Duodenal mucosa (tissue), 2 donors: ENCODE measurements at regions not wholly inside any gene's neighbourhood (a gene's known extent, or its start where the extent isn't known, plus 50 kb on each side); places are given as distances from the start of the nearest gene placed in this dataset.
"Not testable (repeated sequence)": the region's sequence is repeated elsewhere in the genome, so short reads cannot be mapped to it uniquely, and the experiment has no call there.

Source experiments
- H3K27ac ChIP-seq: one replicate; pipeline ENCODE4 v1.7.0; 2013; ENCODE audit warnings: low read depth, low read length
- H3K27me3 ChIP-seq, 2 donors: one replicate each; pipeline ENCODE4 v1.7.0; 2013; ENCODE audit warnings: low read length in 2 of 2, control low read depth in 1 of 2; ENCODE audit not compliant: insufficient read depth in 2 of 2, control insufficient read depth in 1 of 2
- H3K36me3 ChIP-seq, 2 donors: one replicate each; pipeline ENCODE4 v1.7.0; 2013; ENCODE audit warnings: low read length in 2 of 2, control low read depth in 1 of 2; ENCODE audit not compliant: insufficient read depth in 2 of 2, control insufficient read depth in 1 of 2
- H3K4me1 ChIP-seq, 2 donors: one replicate each; pipeline ENCODE4 v1.7.0; 2013; ENCODE audit warnings: low read length in 2 of 2, control low read depth in 1 of 2; ENCODE audit not compliant: insufficient read depth in 2 of 2, control insufficient read depth in 1 of 2
- H3K4me3 ChIP-seq, 2 donors: one replicate each; pipeline ENCODE4 v1.7.0; 2013; ENCODE audit warnings: low read length in 2 of 2, low read depth in 1 of 2
- H3K9ac ChIP-seq, 2 donors: one replicate each; pipeline ENCODE4 v1.7.0; 2013; ENCODE audit warnings: low read length in 2 of 2, low read depth in 1 of 2
- H3K9me3 ChIP-seq, 2 donors: one replicate each; pipeline ENCODE4 v1.7.0; 2013; ENCODE audit warnings: low read length in 2 of 2, control low read depth in 1 of 2; ENCODE audit not compliant: control insufficient read depth in 1 of 2

- H3K4me1 ChIP-seq, H3K36me3 ChIP-seq, H3K27me3 ChIP-seq, H3K9me3 ChIP-seq, H3K27ac ChIP-seq, H3K9ac ChIP-seq, H3K4me3 ChIP-seq: not testable (repeated sequence)
These were observed 111.2 kb upstream of the OR4F16 start for GRCh38 chr1:797649-798048.

- H3K36me3 ChIP-seq, H3K27ac ChIP-seq, H3K4me3 ChIP-seq, H3K4me1 ChIP-seq, H3K9ac ChIP-seq, H3K9me3 ChIP-seq, H3K27me3 ChIP-seq: not testable (repeated sequence)
These were observed 113.9 kb upstream of the OR4F16 start for GRCh38 chr1:800397-800796.

GRCh38 chr1:804378-805115, 118.1 kb upstream of the OR4F16 start:
- H3K4me3 ChIP-seq, H3K27ac ChIP-seq, H3K4me1 ChIP-seq, H3K27me3 ChIP-seq, H3K36me3 ChIP-seq, H3K9ac ChIP-seq, H3K9me3 ChIP-seq: not testable (repeated sequence)

GRCh38 chr1:805310-805709, 118.4 kb upstream of the SAMD11 start:
- not testable (repeated sequence) for H3K4me3 ChIP-seq, H3K27ac ChIP-seq, H3K9me3 ChIP-seq, H3K36me3 ChIP-seq, H3K4me1 ChIP-seq, H3K9ac ChIP-seq, H3K27me3 ChIP-seq

- H3K27me3 ChIP-seq, H3K27ac ChIP-seq, H3K4me1 ChIP-seq: not testable (repeated sequence)
These were observed 116.7 kb upstream of the SAMD11 start for GRCh38 chr1:807066-807465.

GRCh38 chr1:807699-808390, 115.9 kb upstream of the SAMD11 start:
- H3K27ac ChIP-seq, H3K4me1 ChIP-seq: not testable (repeated sequence)

More at GRCh38 chr1:807066-807465, 116.7 kb upstream of the SAMD11 start:
- H3K4me3 ChIP-seq, H3K9me3 ChIP-seq, H3K9ac ChIP-seq, H3K36me3 ChIP-seq: not testable (repeated sequence)

GRCh38 chr1:810949-811348, 112.8 kb upstream of the SAMD11 start:
- H3K36me3 ChIP-seq, H3K9ac ChIP-seq, H3K9me3 ChIP-seq, H3K27me3 ChIP-seq, H3K27ac ChIP-seq, H3K4me1 ChIP-seq, H3K4me3 ChIP-seq: not testable (repeated sequence)

More at GRCh38 chr1:807699-808390, 115.9 kb upstream of the SAMD11 start:
- H3K4me3 ChIP-seq, H3K27me3 ChIP-seq, H3K9ac ChIP-seq, H3K9me3 ChIP-seq, H3K36me3 ChIP-seq: not testable (repeated sequence)

- not testable (repeated sequence) for H3K27me3 ChIP-seq, H3K4me3 ChIP-seq, H3K36me3 ChIP-seq, H3K27ac ChIP-seq, H3K9me3 ChIP-seq, H3K4me1 ChIP-seq, H3K9ac ChIP-seq
These were observed 111.1 kb upstream of the SAMD11 start for GRCh38 chr1:812535-813127.

- not testable (repeated sequence) for H3K27ac ChIP-seq, H3K36me3 ChIP-seq, H3K27me3 ChIP-seq, H3K4me1 ChIP-seq, H3K9me3 ChIP-seq, H3K9ac ChIP-seq, H3K4me3 ChIP-seq
These were observed 109.2 kb upstream of the SAMD11 start for GRCh38 chr1:814543-814942.

- H3K9me3 ChIP-seq, H3K4me1 ChIP-seq: not testable (repeated sequence)
These were observed 108.4 kb upstream of the SAMD11 start for GRCh38 chr1:815147-815922.

More at GRCh38 chr1:815147-815922, 108.4 kb upstream of the SAMD11 start:
- not testable (repeated sequence) for H3K27ac ChIP-seq, H3K36me3 ChIP-seq, H3K4me3 ChIP-seq, H3K27me3 ChIP-seq, H3K9ac ChIP-seq
